ENCODE measurements at regions not wholly inside any gene's neighbourhood (a gene's known extent, or its start where the extent isn't known, plus 50 kb on each side); places are given as distances from the start of the nearest gene placed in this dataset.

GRCh38 chr5:4413996-4414395 is 726.1 kb upstream of the ADAMTS16 start:
- POLR2A ChIA-PET, result no interaction called here
- CTCF ChIA-PET, result no interaction called here
- TF ChIP-seq ZNF384 (IDR thresholded peaks at IDR 0.05) (no peak), ELF4 (IDR thresholded peaks at IDR 0.05) (no peak), TARDBP (IDR thresholded peaks at IDR 0.05) (no peak), SP1 (IDR thresholded peaks at IDR 0.05) (no peak), LEF1 (IDR thresholded peaks at IDR 0.05; ENCODE audit: borderline replicate concordance) (no peak), FOXK2 (IDR thresholded peaks at IDR 0.05) (no peak), FOXA1 (IDR thresholded peaks at IDR 0.05) (no peak), FOXM1 (IDR thresholded peaks at IDR 0.05; ENCODE audit: borderline replicate concordance) (no peak), ARNT (IDR thresholded peaks at IDR 0.05) (no peak), CTBP1 (IDR thresholded peaks at IDR 0.05; ENCODE audit: borderline replicate concordance) (no peak), BHLHE40 (IDR thresholded peaks at IDR 0.05; ENCODE audit: borderline replicate concordance) (no peak), SUZ12 (IDR thresholded peaks at IDR 0.05) (no peak), NFRKB (IDR thresholded peaks at IDR 0.05) (no peak), L3MBTL2 (conservative IDR thresholded peaks at IDR 0.05) (no peak), HDGF (IDR thresholded peaks at IDR 0.05; ENCODE audit: borderline replicate concordance) (no peak)
- TF ChIP-seq, protein P1, sequence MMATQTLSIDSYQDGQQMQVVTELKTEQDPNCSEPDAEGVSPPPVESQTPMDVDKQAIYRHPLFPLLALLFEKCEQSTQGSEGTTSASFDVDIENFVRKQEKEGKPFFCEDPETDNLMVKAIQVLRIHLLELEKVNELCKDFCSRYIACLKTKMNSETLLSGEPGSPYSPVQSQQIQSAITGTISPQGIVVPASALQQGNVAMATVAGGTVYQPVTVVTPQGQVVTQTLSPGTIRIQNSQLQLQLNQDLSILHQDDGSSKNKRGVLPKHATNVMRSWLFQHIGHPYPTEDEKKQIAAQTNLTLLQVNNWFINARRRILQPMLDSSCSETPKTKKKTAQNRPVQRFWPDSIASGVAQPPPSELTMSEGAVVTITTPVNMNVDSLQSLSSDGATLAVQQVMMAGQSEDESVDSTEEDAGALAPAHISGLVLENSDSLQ (IDR thresholded peaks at IDR 0.05), result no peak
- no peak for DNase-seq (ENCODE audit: extremely low spot score)

- no peak for DNase-seq (ENCODE audit: extremely low spot score)
- CTCF ChIA-PET, result no interaction called here
- POLR2A ChIA-PET, result no interaction called here
- no peak for TF ChIP-seq HDGF (IDR thresholded peaks at IDR 0.05; ENCODE audit: borderline replicate concordance)
- no peak for TF ChIP-seq CTBP1 (IDR thresholded peaks at IDR 0.05; ENCODE audit: borderline replicate concordance)
- no peak for TF ChIP-seq ELF4 (IDR thresholded peaks at IDR 0.05)
- TF ChIP-seq ZNF384 (IDR thresholded peaks at IDR 0.05), result no peak
- no peak for TF ChIP-seq ARNT (IDR thresholded peaks at IDR 0.05)
- TF ChIP-seq BHLHE40 (IDR thresholded peaks at IDR 0.05; ENCODE audit: borderline replicate concordance), result no peak
- TF ChIP-seq FOXK2 (IDR thresholded peaks at IDR 0.05), result no peak
- TF ChIP-seq FOXA1 (IDR thresholded peaks at IDR 0.05), result no peak
- no peak for TF ChIP-seq L3MBTL2 (conservative IDR thresholded peaks at IDR 0.05)
- TF ChIP-seq TARDBP (IDR thresholded peaks at IDR 0.05), result no peak
- TF ChIP-seq LEF1 (IDR thresholded peaks at IDR 0.05; ENCODE audit: borderline replicate concordance), result no peak
- TF ChIP-seq NFRKB (IDR thresholded peaks at IDR 0.05), result no peak
These were observed 722.0 kb upstream of the ADAMTS16 start for GRCh38 chr5:4418084-4418483.

DNA sequence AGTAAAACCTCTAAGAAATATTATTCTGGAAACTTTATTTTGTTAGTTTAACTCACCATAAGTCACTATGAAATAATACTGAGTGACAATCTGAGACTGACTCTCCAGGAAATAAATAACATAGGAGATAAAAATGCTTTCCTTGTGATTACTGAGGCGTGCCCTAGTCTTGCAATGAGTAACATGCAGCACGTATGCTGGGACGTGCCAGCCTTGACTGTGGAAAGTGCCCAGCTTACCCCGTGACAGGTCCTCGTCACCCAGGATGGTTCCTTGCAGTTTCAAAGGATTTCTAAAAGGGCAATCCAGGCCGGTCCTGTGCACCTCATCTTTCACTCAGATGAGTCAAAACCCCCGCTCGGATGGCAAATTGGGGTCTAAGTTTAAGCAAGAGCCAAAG is 720.8 kb upstream of the ADAMTS16 start:
- DNase-seq (ENCODE audit: extremely low spot score), result no peak
- TF ChIP-seq FOXK2 (IDR thresholded peaks at IDR 0.05) (no peak), ELF4 (IDR thresholded peaks at IDR 0.05) (no peak), LEF1 (IDR thresholded peaks at IDR 0.05; ENCODE audit: borderline replicate concordance) (no peak), NFRKB (IDR thresholded peaks at IDR 0.05) (no peak), L3MBTL2 (conservative IDR thresholded peaks at IDR 0.05) (no peak), ARNT (IDR thresholded peaks at IDR 0.05) (no peak), BHLHE40 (IDR thresholded peaks at IDR 0.05; ENCODE audit: borderline replicate concordance) (no peak), FOXM1 (IDR thresholded peaks at IDR 0.05; ENCODE audit: borderline replicate concordance) (no peak)
- TF ChIP-seq, protein P1 (IDR thresholded peaks at IDR 0.05), result no peak
- ChIA-PET POLR2A (no interaction called here), CTCF (no interaction called here)

DNA sequence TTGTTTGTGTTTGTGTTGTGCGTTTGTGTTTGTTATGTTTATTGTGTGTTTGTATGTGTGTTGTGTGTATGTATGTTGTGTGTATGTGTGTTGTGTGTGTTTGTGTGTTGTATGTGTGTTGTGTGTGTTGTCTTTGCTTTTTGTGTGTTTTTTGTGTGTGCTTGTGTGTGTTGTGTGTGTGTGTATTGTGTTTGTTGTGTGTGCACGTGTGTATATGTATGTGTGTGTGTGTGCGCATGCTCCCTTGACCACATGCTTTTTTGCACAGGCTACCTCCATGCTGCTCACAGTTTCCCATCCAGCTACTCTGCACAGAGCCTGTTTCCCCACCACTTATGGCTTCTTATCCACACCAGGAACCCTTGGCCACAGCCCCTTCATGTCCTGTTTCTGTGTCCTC is 720.0 kb upstream of the ADAMTS16 start:
- ChIA-PET POLR2A (no interaction called here), CTCF (no interaction called here)
- no peak for DNase-seq (ENCODE audit: extremely low spot score)
- no peak for TF ChIP-seq FOXK2 (IDR thresholded peaks at IDR 0.05)
- TF ChIP-seq NFRKB (IDR thresholded peaks at IDR 0.05), result no peak
- TF ChIP-seq FOXM1 (IDR thresholded peaks at IDR 0.05; ENCODE audit: borderline replicate concordance), result no peak
- TF ChIP-seq, protein P1 (IDR thresholded peaks at IDR 0.05), result no peak
- no peak for TF ChIP-seq ZNF384 (IDR thresholded peaks at IDR 0.05)
- TF ChIP-seq SUZ12 (IDR thresholded peaks at IDR 0.05), result no peak
- TF ChIP-seq BHLHE40 (IDR thresholded peaks at IDR 0.05; ENCODE audit: borderline replicate concordance), result no peak
- no peak for TF ChIP-seq ELF4 (IDR thresholded peaks at IDR 0.05)
- no peak for TF ChIP-seq SP1 (IDR thresholded peaks at IDR 0.05)
- no peak for TF ChIP-seq HDGF (IDR thresholded peaks at IDR 0.05; ENCODE audit: borderline replicate concordance)
- no peak for TF ChIP-seq LEF1 (IDR thresholded peaks at IDR 0.05; ENCODE audit: borderline replicate concordance)
- TF ChIP-seq L3MBTL2 (conservative IDR thresholded peaks at IDR 0.05), result no peak
- TF ChIP-seq CTBP1 (IDR thresholded peaks at IDR 0.05; ENCODE audit: borderline replicate concordance), result no peak
- no peak for TF ChIP-seq FOXA1 (IDR thresholded peaks at IDR 0.05)
- no peak for TF ChIP-seq TARDBP (IDR thresholded peaks at IDR 0.05)
- no peak for TF ChIP-seq ARNT (IDR thresholded peaks at IDR 0.05)

DNA sequence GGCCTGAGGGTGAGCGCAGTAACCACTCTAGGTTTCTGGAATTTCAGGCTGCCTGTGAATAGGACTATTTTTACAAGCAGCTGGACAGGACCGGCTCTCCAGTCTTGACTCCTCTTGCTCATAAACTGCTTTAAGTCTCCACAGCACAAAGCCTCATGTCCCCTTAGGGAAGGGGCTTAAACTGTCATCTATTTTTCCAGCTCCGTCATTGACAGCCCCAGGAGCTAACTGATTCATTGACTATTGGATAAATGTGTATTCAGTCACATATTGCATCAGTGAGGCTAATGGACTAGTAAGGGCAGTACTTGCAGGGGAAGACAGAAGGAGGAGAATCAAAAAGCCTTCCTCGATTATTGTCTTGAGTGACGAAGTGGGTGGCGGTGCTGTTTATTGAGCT is 719.4 kb upstream of the ADAMTS16 start:
- ChIA-PET CTCF (no interaction called here), POLR2A (no interaction called here)
- no peak for TF ChIP-seq BHLHE40 (IDR thresholded peaks at IDR 0.05; ENCODE audit: borderline replicate concordance)
- no peak for TF ChIP-seq FOXA1 (IDR thresholded peaks at IDR 0.05)
- no peak for TF ChIP-seq HDGF (IDR thresholded peaks at IDR 0.05; ENCODE audit: borderline replicate concordance)
- no peak for DNase-seq (ENCODE audit: extremely low spot score)

GRCh38 chr5:4422247-4422646 is 717.9 kb upstream of the ADAMTS16 start:
- ChIA-PET CTCF (no interaction called here), POLR2A (no interaction called here)
- TF ChIP-seq SP1 (IDR thresholded peaks at IDR 0.05) (no peak), FOXA1 (IDR thresholded peaks at IDR 0.05) (no peak), FOXM1 (IDR thresholded peaks at IDR 0.05; ENCODE audit: borderline replicate concordance) (no peak), L3MBTL2 (conservative IDR thresholded peaks at IDR 0.05) (no peak), BHLHE40 (IDR thresholded peaks at IDR 0.05; ENCODE audit: borderline replicate concordance) (no peak), ARNT (IDR thresholded peaks at IDR 0.05) (no peak), SUZ12 (IDR thresholded peaks at IDR 0.05) (no peak)
- no peak for DNase-seq (ENCODE audit: extremely low spot score)

Data from HEK293T (cell line).